ENCODE measurements at regions not wholly inside any gene's neighbourhood (a gene's known extent, or its start where the extent isn't known, plus 50 kb on each side); places are given as distances from the start of the nearest gene placed in this dataset.

- TF ChIP-seq CTCF (IDR thresholded peaks at IDR 0.05; ENCODE audit: low read length) (no peak), EZH2 (IDR thresholded peaks at IDR 0.05; ENCODE audit: borderline replicate concordance, low read length) (no peak)
Observed at GRCh38 chr20:39503902-39504709, 542.0 kb downstream of the DHX35 start.
